GM18867 (cell line): ENCODE measurements at regions not wholly inside any gene's neighbourhood (a gene's known extent, or its start where the extent isn't known, plus 50 kb on each side); places are given as distances from the start of the nearest gene placed in this dataset.

Experiments
- ATAC-seq: cut with Tn5 transposase; IDR thresholded peaks from one replicate; pipeline ENCODE4 v1.9.1; 2021; ENCODE audit warnings: mild to moderate bottlenecking, moderate library complexity; ENCODE audit not compliant: unreplicated experiment

- no peak for ATAC-seq
These were observed 88.0 kb upstream of the ELL2 start for GRCh38 chr5:96049398-96050272.

GRCh38 chr5:96048763-96049162 lies 87.1 kb upstream of the ELL2 start:
- no peak for ATAC-seq

GRCh38 chr5:96045888-96046287 lies 84.2 kb upstream of the ELL2 start:
- no peak for ATAC-seq

GRCh38 chr5:96043446-96043845 lies 81.8 kb upstream of the ELL2 start:
- ATAC-seq = no peak

GRCh38 chr5:96037128-96037527 lies 75.5 kb upstream of the ELL2 start:
- no peak for ATAC-seq

GRCh38 chr5:96036301-96036700 lies 74.7 kb upstream of the ELL2 start:
- ATAC-seq = no peak

GRCh38 chr5:96035796-96036195 lies 74.1 kb upstream of the ELL2 start:
- ATAC-seq = no peak

GRCh38 chr5:96033116-96033515 lies 71.5 kb upstream of the ELL2 start:
- no peak for ATAC-seq

GRCh38 chr5:96031811-96032261 lies 70.2 kb upstream of the ELL2 start:
- no peak for ATAC-seq

GRCh38 chr5:96031180-96031579 lies 69.5 kb upstream of the ELL2 start:
- ATAC-seq = no peak

GRCh38 chr5:96026406-96027041 lies 64.9 kb upstream of the ELL2 start:
- no peak for ATAC-seq

GRCh38 chr5:96024683-96025475 lies 63.2 kb upstream of the ELL2 start:
- no peak for ATAC-seq

GRCh38 chr5:96023518-96023917 lies 61.9 kb upstream of the ELL2 start:
- no peak for ATAC-seq

- no peak for ATAC-seq
These were observed 61.3 kb upstream of the ELL2 start for GRCh38 chr5:96022971-96023370.

- ATAC-seq = no peak
These were observed 56.3 kb upstream of the ELL2 start for GRCh38 chr5:96017951-96018350.

- ATAC-seq = no peak
These were observed 54.6 kb upstream of the ELL2 start for GRCh38 chr5:96016216-96016615.

- no peak for ATAC-seq
These were observed 54.1 kb upstream of the ELL2 start for GRCh38 chr5:96015709-96016108.

GRCh38 chr5:96014395-96014794 lies 52.7 kb upstream of the ELL2 start:
- ATAC-seq = no peak

- ATAC-seq = no peak
These were observed 51.6 kb upstream of the ELL2 start for GRCh38 chr5:96013254-96013653.

- no peak for ATAC-seq
These were observed 50.7 kb upstream of the ELL2 start for GRCh38 chr5:96012399-96012798.
